Activated CD8-positive, alpha-beta T cell treated with anti-CD3 and anti-CD28 coated beads for 36 hours (primary cell): ENCODE measurements at regions not wholly inside any gene's neighbourhood (a gene's known extent, or its start where the extent isn't known, plus 50 kb on each side); places are given as distances from the start of the nearest gene placed in this dataset.

Source experiments
- ATAC-seq: fragments of 200-7000 bp; cut with Tn5 transposase; one replicate; pipeline ENCODE4 v1.10.0; 2021; ENCODE audit warnings: mild to moderate bottlenecking, moderate library complexity
- CTCF ChIA-PET: fragments of 350-600 bp; sonication (Branson Sonifier 250); formaldehyde crosslinking; loops from one replicate; lab custom pipeline; 2021; ENCODE audit warnings: antibody characterized with exemption; lab: Charles Lee
- POLR2A ChIA-PET: fragments of 350-600 bp; sonication (Branson Sonifier 250); formaldehyde crosslinking; loops from one replicate; lab custom pipeline; 2021; ENCODE audit warnings: antibody characterized with exemption; lab: Charles Lee
- DNase-seq: peaks from one replicate; pipeline ENCODE4 v3.0.0-alpha.2; 2020
- H3K27ac Mint-ChIP-seq: one replicate; pipeline ENCODE4 v1.8.0; 2021; ENCODE audit warnings: mild to moderate bottlenecking, mixed read lengths
- H3K27me3 Mint-ChIP-seq: one replicate; pipeline ENCODE4 v1.8.0; 2021; ENCODE audit warnings: mixed read lengths
- H3K36me3 Mint-ChIP-seq: one replicate; pipeline ENCODE4 v1.8.0; 2021; ENCODE audit warnings: low read depth, mixed read lengths
- H3K4me1 Mint-ChIP-seq: one replicate; pipeline ENCODE4 v1.8.0; 2021; ENCODE audit warnings: low read depth, mixed read lengths
- H3K4me3 Mint-ChIP-seq: one replicate; pipeline ENCODE4 v1.8.0; 2021; ENCODE audit warnings: mild to moderate bottlenecking, moderate library complexity, mixed read lengths
- H3K9me3 Mint-ChIP-seq: one replicate; pipeline ENCODE4 v1.8.0; 2021; ENCODE audit warnings: mixed read lengths
- intact Hi-C: fragments of 100-400 bp; cut with micrococcal nuclease; formaldehyde crosslinking; loops from one replicate; pipeline ENCODE4 v1.10.0; 2022
- TF ChIP-seq, protein P1 (sequence below): fragments of 200-600 bp; IDR thresholded peaks from one replicate; pipeline ENCODE4 v1.8.0; 2022; ENCODE audit warnings: antibody characterized with exemption, mild to moderate bottlenecking

- POLR2A ChIA-PET, result no interaction called here
- CTCF ChIA-PET, result interaction anchor here (0.9 to 2.4 kb wide), 3 partner anchors 30 to 59 kb away, joined by 3 to 8 read pairs (median 5); no protein-coding TSS in a partner anchor
Observed at GRCh38 chr1:201763455-201764140, 65.4 kb upstream of the IPO9 start.

DNA sequence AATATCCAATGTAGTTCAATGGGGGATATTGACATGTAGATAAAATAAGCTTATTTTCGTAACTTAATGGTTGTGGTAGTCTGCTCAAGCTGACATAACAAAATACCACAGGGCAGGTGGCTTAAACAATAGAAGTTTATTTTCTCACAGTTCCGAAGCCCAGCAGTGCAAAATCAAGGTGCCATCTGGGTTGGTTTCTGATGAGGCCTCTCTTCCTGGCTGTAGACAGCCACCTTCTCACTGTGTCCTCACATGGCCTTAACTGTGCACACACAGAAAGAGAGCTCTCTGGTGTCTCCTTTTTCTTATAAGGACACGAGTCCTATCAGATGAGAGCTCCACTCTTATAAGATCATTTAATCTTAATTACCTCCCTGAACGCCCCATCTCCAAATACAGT, 64.8 kb upstream of the IPO9 start:
- POLR2A ChIA-PET, result no interaction called here
- no peak for DNase-seq
- TF ChIP-seq, protein P1, sequence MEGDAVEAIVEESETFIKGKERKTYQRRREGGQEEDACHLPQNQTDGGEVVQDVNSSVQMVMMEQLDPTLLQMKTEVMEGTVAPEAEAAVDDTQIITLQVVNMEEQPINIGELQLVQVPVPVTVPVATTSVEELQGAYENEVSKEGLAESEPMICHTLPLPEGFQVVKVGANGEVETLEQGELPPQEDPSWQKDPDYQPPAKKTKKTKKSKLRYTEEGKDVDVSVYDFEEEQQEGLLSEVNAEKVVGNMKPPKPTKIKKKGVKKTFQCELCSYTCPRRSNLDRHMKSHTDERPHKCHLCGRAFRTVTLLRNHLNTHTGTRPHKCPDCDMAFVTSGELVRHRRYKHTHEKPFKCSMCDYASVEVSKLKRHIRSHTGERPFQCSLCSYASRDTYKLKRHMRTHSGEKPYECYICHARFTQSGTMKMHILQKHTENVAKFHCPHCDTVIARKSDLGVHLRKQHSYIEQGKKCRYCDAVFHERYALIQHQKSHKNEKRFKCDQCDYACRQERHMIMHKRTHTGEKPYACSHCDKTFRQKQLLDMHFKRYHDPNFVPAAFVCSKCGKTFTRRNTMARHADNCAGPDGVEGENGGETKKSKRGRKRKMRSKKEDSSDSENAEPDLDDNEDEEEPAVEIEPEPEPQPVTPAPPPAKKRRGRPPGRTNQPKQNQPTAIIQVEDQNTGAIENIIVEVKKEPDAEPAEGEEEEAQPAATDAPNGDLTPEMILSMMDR, result no peak

More at GRCh38 chr1:201763455-201764140, 65.4 kb upstream of the IPO9 start:
- Mint-ChIP-seq H3K27me3 (peaks cover 4% of the 10 kb centered on the region), H3K4me3 (no peak overlapping the region), H3K36me3 (no peaks in the 10 kb centered on the region), H3K9me3 (no peaks in the 10 kb centered on the region), H3K27ac (no peak overlapping the region), H3K4me1 (no peaks in the 10 kb centered on the region)
- ATAC-seq (no peak), DNase-seq (no peak)
- intact Hi-C loops, result no loop called here
- TF ChIP-seq, protein P1, result no peak

GRCh38 chr1:201764579-201764978, 64.4 kb upstream of the IPO9 start:
- CTCF ChIA-PET, result interaction anchor here (1.4 to 2.4 kb wide), 2 partner anchors 29 to 60 kb away, joined by 5 to 14 read pairs; no protein-coding TSS in a partner anchor
- no peak overlapping the region for H3K27ac Mint-ChIP-seq
- POLR2A ChIA-PET, result no interaction called here
- H3K36me3 Mint-ChIP-seq, result no peaks in the 10 kb centered on the region
- H3K4me1 Mint-ChIP-seq, result no peaks in the 10 kb centered on the region
- intact Hi-C loops, result no loop called here
- H3K4me3 Mint-ChIP-seq, result no peak overlapping the region
- no peaks in the 10 kb centered on the region for H3K9me3 Mint-ChIP-seq
- H3K27me3 Mint-ChIP-seq, result peaks cover 4% of the 10 kb centered on the region
- DNase-seq (no peak), ATAC-seq (no peak)
- TF ChIP-seq, protein P1, result no peak

More for the DNA sequence above, 64.8 kb upstream of the IPO9 start:
- H3K4me1 Mint-ChIP-seq, result no peaks in the 10 kb centered on the region
- H3K27ac Mint-ChIP-seq, result no peak overlapping the region
- H3K4me3 Mint-ChIP-seq, result no peak overlapping the region
- CTCF ChIA-PET, result interaction anchor here (1.4 to 2.4 kb wide), 3 partner anchors 29 to 59 kb away, joined by 5 to 14 read pairs (median 8); no protein-coding TSS in a partner anchor
- H3K36me3 Mint-ChIP-seq, result no peaks in the 10 kb centered on the region
- H3K9me3 Mint-ChIP-seq, result no peaks in the 10 kb centered on the region
- no peak for ATAC-seq
- intact Hi-C loops, result no loop called here
- peaks cover 4% of the 10 kb centered on the region for H3K27me3 Mint-ChIP-seq

GRCh38 chr1:201766131-201766866, 62.7 kb upstream of the IPO9 start:
- intact Hi-C loops, result no loop called here
- Mint-ChIP-seq H3K4me3 (no peak overlapping the region), H3K36me3 (no peaks in the 10 kb centered on the region), H3K9me3 (peaks cover 4% of the 10 kb centered on the region), H3K4me1 (no peaks in the 10 kb centered on the region), H3K27me3 (peaks cover 4% of the 10 kb centered on the region), H3K27ac (no peak overlapping the region)
- ATAC-seq (no peak), DNase-seq (no peak)
- POLR2A ChIA-PET, result no interaction called here
- TF ChIP-seq, protein P1, result no peak
- CTCF ChIA-PET, result interaction anchor here (2.4 kb wide), 1 partner anchor 28 kb away, joined by 14 read pairs; no protein-coding TSS in a partner anchor

DNA sequence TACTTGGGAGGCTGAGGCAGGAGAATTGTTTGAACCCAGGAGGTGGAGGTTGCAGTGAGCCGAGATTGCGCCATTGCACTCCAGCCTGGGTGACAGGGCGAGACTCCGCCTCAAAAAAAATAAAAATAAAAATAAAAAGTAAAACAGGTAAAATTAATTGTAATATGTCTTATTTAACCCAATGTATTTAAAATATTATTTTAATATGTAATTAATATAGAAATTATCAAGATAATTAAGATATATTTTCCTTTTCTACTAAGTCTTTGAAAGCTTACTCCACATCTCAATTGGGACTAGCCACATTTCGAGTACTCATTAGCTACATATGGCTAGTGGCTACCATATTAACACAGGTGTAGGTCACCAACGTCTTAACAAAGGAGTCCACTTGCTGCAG, 61.6 kb upstream of the IPO9 start:
- Mint-ChIP-seq H3K4me1 (no peaks in the 10 kb centered on the region), H3K36me3 (peaks cover 2% of the 10 kb centered on the region), H3K27me3 (peaks cover 4% of the 10 kb centered on the region), H3K27ac (no peak overlapping the region), H3K9me3 (peaks cover 11% of the 10 kb centered on the region), H3K4me3 (no peak overlapping the region)
- ChIA-PET POLR2A (interaction anchor here (1.1 kb wide), 1 partner anchor 11 kb away, joined by 3 read pairs; no protein-coding TSS in a partner anchor), CTCF (no interaction called here)
- ATAC-seq (no peak), DNase-seq (no peak)
- TF ChIP-seq, protein P1, result no peak
- intact Hi-C loops, result no loop called here
